GM19328 (cell line): ENCODE measurements at regions not wholly inside any gene's neighbourhood (a gene's known extent, or its start where the extent isn't known, plus 50 kb on each side); places are given as distances from the start of the nearest gene placed in this dataset.
"Not testable (repeated sequence)": the region's sequence is repeated elsewhere in the genome, so short reads cannot be mapped to it uniquely, and the experiment has no call there.

Source experiments
- ATAC-seq: cut with Tn5 transposase; IDR thresholded peaks from one replicate; pipeline ENCODE4 v1.9.1; 2021; ENCODE audit warnings: mild to moderate bottlenecking, moderate library complexity; ENCODE audit not compliant: unreplicated experiment

DNA sequence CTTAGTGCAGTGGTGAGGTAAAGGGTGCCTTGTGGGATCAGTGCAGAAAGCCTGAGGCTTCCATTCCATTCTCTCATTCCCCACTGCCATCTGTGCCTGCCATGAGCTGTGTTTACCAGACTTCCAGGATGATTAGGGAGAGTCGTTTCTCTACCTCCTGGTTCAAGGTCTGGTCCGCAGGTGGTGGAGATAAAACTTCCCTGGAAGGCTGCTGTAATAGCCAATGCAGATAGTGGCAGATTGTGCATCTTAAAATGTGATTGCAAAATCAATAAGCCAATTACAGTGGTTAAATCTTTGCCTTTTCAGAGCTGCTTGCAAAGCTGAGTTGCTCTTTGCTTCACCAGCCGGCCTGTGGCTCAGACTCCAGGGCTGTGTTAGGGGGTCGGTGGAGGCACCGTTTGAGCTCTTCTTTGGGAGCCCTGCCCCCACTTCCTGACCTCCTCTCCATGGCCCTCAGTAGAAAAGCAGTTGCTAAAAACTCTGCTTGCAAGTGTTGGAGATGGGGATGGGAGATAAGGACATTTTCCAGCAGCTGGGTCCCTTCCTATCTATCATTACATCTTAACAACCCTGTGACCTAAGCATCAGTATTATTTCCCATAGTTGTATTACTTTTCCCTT, 95.2 kb upstream of the HS6ST1 start:
- no peak for ATAC-seq

DNA sequence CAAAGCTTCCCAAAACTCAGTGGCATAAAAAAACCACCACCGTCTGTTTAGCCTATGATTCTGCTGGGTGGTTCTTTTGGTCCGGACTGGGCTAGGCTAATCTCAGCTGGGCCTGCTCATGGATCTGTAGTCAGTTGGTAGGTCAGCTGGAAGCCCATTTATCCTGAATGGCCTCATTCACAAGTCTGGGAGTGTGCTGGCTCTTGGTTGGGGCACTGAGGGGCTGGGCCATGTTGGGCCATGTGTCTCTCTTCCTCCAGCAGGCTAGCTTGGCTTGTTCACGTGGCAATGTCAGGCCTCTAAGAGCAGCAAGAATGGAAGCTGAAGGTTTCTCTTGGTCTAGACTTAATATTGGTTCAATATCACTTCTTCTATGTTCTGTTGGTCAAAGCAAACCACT, 95.7 kb upstream of the HS6ST1 start:
- no peak for ATAC-seq

DNA sequence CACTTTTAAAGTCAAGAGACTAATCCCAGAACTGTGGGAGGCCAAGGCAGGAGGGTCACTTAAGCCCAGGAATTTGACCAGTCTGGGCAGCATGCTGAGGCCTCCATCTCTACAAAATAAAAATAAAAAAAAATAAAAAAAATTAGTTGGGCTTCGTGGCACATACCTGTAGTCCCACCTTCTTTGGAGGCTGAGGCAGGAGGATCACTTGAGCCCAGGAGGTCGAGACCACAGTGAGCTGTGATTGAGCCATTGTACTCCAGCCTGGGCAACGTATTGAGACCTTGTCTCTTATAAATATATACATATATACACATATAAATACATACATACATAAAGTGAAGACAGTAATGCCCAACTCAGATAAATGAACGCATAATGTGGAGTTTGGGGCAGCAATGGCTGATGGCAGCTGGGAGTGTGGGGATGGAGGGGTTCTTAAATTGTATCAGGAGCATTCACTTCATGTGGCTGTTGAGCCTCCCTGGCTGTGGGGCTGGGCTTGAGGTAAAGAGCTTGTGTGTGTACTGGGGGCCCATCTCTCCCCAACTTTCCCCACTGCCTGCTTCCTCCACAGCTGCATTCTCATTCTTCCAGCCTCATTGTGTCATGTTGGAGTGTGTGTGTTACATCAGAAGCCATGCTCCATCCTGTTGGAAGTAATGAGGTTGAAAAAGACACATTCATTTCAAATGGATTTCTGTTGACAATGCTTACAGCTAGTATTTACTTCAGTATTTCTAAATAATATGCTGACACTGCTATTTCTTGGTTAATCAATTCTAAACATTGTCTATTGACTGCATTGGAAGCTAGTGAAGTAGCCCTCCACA, 96.5 kb upstream of the HS6ST1 start:
- no peak for ATAC-seq

DNA sequence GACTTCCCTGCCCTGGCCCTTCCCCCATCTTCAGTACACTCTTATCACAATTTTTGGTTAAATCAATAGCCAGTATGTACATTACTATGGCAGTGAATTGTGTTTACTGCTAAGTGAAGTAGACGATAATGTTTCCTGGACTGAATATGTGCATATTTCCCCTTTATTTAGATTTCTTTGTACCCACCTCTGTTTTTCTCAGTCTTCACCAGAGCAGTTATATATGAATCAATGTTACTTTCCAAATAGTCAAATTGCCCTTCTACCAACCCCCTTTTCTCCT, 97.1 kb upstream of the HS6ST1 start:
- ATAC-seq: no peak

DNA sequence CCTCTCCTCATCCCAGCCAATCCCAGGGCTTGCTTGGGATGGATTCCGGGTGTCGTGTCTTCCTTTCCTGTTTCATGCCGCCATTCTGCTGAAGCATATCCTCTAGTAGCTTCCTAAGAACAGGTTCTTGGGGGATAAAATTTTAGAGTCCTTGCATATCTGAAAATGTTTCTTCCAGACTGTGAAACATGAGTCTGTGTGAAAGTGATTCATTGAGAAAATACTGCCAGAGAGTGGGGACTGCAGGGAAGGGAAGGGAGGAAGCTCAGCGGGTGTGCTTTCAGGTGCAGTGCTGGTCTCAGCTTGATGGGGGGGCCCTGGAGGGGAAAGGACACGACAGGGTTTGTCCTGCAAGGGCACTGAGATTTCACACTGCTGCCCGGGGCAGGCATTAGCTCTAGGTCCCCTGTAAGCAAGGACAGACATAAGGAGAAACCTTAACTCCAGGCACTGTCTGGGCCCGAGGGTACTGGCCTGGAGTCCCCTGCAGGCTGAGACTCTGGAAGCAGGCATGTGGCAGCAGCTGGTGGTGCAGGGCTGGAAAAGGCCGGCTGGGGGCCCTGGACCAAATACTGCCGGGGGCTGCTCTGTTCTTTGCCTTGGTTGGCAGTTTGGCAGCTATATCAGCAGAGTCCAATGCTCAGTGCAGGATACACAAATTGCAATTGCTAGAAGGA, 97.6 kb upstream of the HS6ST1 start:
- no peak for ATAC-seq

DNA sequence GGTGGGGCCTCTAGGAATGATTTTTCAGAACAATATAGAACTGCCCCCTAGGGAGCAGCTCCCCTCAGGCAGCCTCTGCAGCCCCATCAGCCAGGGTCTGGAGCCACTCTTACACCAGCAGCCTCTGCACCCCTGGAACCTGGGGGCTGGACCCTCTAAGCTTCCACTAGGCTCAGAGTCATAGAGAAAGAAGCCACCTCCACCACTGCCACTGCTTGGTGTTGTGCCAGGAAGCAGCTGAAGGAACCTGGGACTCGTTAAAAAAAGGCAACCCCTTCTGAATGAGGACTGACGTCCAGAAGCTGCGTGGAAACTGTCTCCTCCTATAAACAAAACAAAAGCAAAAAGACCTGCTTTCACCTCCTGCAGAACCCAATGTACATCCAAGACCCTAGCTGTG, 98.1 kb upstream of the HS6ST1 start:
- no peak for ATAC-seq

DNA sequence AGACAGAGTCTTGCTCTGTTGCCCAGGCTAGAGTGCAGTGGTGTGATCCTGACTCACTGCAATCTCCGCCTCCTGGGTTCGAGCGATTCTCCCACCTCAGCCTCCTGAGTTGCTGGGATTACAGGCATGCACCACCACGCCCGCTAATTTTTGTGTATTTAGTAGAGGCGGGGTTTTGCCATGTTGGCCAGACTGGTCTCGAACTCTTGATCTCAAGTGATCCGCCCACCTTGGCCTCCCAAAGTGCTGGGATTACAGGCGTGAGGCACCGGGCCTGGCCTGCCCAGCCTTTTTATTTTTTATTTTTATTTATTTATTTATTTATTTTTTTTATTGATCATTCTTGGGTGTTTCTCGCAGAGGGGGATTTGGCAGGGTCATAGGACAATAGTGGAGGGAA, 98.6 kb upstream of the HS6ST1 start:
- not testable (repeated sequence) for ATAC-seq

DNA sequence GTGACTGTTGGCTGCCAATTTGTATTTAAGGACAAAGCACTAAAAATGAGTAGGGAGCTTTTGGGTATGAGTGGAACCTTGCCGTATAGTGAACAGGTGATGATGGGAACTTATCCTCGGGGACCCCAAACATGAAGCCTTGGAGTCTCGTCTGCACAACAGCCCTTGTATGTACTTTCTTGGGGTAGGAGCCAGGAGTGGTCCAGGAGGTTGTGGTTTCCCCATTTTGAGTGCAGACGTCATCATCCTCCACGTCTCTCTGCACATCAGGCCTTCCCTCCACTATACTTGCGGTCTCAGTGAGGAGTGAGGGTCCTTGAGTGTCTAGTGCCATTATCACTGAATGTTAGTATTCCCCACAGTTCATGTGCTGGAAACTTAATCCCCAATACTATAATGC, 101.5 kb upstream of the HS6ST1 start:
- no peak for ATAC-seq

DNA sequence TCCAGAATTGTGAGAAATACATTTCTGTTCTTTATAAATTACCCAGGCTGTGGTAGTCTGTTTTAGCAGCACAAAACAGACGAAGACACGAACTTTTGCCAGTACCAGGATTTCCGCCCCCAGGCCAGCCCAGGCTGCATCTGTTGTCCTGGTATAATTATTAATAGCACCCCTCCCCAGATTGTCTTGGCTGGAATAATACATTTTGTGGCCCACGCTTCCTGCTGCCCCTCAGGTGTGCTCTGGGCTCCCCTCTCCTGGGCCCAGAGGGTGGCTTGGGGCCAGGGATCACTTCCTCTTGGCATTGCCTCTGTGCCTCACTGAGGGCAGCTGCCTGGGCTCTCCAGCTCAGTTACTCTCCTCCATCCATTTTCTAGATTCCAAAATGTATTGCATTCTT, 102.1 kb upstream of the HS6ST1 start:
- no peak for ATAC-seq

DNA sequence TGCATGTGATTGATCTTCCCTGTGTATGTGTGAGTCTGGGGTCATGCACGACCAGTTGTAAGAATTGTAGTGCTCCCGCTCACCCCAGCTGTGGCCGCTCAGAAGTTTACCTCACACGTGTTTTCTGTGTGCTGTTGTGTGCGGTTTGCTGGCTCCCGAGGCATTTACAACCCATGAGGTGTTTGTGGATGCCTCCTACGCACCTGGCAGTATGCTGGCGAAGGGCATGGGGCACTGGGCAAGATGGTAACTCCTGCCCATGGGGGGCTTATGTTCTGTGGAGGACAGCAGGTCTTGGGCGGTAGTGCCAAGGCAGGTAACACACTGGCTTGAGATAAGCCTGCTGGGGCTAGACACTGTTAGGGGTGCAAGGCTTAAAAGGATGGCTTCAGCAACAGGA, 102.6 kb upstream of the HS6ST1 start:
- no peak for ATAC-seq

DNA sequence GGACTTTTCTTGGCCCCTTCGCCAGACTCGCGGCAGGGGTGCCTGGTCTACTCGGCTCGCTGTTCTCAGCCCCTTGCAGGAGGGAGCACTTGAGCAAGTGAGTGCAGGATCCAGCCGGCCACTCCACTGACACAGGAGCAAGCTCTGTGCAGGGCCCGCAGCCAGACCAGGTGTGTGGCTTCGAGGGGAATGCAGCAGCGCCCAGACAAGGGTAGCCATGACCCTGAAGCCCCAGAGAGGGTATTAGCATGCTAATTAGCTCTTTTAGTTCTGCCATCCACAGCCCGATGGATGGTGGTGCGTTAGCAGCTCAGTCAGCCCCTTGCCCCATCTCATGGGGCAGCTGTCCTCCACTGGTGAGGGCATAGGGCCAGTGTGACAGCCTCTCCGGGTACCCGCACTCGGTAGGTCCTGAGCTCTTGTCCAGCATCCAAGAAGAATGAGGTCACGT, 103.2 kb upstream of the HS6ST1 start:
- ATAC-seq: no peak

DNA sequence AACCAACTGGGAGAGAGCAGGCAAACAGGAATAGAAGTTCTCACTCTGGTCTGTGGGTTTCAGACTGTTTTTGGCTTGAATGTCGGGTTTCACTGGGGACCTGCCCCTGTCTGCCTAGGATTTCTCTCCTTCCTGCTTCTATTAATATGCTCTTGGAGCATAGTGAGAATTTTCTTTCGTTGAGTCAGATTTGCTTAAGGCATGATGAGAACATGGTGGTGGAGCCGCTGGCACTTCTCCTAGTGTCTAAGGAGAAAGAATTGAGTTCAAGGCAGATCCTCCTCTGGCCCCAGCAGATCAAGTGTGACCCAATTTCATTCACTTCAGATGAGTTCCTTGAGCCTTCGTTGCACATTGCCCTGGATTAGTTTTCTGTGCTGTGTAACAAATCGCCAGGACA, 103.9 kb upstream of the HS6ST1 start:
- ATAC-seq: no peak

DNA sequence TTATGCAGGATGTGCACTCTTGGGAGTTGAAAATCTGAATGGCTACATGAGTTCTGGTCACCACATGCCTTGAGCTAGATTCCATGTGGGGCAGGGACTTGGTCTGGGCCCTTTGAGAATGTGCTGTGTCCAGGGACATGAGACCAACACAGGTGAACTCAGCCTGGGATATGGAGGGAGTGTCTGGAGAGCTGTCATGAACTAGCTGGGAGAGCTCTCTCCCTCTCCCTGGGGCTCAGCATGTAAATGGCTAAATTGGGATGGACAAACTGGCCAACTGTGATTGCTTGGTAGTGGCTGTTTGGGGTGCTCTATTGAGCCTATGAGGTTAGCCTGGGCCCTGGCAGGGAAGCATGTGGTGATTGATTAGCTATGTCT, 105.1 kb upstream of the HS6ST1 start:
- no peak for ATAC-seq

DNA sequence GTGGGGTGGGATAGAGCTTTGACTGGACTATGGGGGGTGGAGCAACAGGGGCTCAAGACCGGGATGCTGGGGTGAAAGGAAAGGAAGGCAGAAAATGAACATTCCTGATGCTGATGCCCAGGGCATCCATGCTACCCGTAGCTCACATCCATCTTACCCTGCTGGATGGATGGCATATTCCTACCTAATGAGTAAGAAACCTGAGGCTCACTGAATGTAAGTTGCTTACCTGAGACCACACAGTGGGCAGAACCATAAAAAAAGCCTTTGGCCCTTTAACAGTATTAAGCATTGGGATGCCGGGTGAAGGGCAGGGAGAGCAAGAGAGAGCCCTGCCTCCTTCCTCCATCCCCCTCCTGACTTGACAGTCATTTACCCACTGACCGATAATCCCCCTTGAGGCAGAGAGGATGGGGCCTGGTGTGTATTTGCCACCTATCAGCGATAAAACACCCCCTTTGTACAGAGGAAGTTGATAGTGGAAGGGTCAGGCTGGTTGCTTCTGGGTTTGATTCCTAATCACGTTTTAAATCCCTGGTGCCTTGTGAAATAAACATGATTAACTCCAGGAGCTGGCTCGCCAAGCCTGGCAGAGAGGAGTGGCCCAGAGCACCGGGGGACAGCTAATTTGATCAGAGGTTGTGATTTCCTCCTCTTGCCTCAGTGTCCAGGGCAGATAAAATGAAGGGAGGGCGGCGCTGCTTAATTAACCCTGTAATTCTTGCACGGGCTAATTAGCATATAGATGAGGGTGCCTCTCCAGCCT, 105.9 kb upstream of the HS6ST1 start:
- ATAC-seq: no peak

DNA sequence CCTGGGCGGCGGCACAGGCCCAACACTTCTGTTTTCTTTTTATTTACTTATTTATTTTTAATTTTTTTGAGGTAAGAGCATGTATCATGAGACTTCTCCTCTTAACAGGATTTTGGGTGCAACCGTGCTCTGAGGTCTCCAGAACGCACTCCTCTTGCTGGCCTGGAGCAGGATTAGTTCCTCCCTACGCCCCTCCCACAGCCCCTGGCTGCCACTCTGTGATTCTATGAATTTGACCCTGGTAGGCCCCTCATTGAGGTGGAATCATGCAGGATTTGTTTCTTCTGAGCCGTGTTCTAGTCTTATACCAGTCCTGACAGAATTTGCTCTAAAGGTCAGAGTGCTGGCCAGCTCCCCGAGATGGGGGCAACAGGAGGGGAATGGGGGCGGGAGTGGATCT, 106.5 kb upstream of the HS6ST1 start:
- ATAC-seq: no peak

DNA sequence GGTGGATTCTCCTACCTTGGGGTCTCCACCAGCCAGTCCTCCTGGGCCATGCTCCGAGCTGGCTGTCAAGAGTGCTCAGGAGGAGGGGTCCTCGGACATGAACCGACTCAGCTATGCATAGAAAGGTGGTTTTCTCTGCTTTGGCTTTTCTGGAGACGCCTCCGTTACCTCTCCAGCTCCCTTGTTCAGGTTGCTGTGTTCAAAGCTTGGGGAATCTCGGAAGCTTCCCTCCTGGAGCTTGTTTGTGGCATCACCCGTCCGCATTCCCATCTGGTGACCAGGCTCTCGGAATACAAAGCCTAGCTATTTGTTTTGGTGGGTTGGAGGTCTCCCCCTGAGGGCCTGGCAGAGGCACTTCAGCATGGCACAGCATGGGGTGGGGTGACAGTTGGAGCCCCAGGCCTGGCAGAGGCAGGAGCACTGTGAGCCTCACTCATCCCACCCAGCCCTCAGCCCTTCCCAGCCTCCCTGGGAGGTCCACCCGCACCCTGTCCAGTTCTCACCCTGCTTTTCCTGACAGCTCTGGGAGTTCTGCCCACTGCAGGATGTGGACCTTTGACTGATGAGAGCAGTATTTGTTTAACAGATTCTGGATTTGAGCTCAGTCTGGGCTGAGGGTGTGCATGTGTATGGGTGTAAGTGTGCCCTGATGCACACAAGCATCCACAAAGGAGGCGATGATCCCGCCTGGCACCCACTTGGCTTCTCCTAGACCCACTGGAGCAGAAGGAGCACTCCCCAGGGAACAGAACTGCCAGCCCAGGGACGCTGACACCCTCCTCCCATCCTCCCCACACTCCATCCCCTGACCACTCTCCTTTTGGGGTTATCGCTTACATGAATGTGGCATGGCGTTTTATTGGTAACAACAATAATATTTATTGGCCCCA, 107.3 kb upstream of the HS6ST1 start:
- ATAC-seq: no peak

DNA sequence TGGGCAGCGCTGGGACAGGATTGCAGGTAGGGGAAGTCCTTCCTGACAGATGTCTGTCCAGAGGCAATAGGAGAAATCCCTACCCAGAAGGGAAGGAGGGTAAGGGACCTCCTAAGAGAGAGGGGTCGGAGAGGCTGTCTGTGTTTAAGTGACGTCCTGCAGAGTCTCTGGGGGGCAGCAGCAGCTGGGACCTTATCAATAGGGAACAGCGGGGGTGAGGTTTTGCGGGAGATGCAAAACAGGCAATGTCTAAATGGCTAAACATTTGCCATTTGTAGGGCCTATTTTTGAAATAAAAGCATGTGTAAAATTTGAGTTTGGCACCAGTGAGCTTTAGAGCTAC, 108.7 kb upstream of the HS6ST1 start:
- no peak for ATAC-seq

DNA sequence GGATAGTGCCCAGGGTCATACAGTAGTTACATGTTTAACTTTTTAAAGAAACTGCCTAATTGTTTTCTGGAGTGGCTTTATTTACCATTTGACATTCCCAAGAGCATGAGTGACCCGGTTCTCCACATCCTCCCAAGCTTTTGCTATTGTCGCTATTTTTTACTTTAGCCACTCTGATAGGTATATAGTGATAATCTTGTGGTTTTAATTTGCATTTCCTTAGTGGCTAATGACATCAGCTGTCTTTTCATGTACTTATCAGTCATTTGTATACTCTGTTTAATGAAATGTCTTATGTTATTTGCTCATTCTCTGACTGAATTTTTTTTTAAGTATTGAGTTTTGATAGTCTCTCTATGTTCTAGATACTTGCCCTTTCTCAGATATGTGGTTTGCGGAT, 109.7 kb upstream of the HS6ST1 start:
- ATAC-seq: no peak

DNA sequence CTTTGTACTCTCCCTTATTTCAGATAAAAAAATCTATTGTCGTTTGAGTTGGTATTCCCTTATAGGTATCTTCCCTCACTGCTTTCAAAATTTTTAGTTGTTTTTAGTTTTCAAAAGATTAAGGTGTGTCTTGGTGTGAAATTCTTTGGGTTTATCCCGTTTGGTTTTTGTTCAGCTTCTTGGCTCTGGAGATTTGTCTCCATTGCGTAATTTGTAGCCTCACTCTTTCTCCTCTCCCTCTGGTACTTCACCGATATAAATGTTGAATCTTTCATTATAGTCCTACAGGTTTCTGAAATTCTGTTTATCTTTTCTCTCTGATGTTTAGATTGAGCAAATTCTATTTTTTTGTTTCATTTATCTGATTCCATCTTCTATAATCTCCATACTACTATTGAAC, 113.8 kb upstream of the HS6ST1 start:
- no peak for ATAC-seq

DNA sequence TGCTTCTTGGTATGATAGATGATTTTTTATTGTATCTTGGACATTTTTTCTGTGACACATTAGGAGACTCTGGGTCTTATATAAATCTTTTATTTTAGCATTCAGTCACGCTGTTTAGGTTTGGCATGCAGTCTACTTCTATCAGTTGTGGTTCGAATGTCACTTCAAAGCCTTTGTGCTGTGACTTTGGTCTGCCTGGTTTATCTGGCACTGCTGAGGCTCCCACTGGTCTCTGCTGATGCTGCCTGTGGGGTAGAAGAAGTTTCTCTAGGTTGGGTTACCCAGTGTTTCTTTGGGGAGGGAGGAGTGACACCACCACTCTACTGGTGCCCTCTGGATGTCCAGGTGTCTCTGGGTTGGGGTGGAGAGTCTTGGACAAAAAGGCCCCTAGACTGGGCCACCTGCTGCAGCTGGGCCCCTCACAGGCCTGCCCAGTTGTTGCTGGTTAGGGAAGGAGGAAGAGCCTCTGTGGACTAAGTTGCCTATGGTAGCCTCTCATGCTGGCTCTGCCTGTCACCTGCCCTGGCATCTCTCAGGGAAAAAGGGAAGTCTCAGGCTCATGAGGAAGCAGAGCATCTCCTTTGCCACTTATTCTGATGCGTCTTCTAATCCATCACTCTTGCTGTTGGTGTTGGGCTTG, 115.4 kb upstream of the HS6ST1 start:
- ATAC-seq: no peak
